WERI-Rb-1 (cell line): ENCODE measurements at regions not wholly inside any gene's neighbourhood (a gene's known extent, or its start where the extent isn't known, plus 50 kb on each side); places are given as distances from the start of the nearest gene placed in this dataset.

Experiments
- DNase-seq: peaks from one replicate; pipeline ENCODE4 v3.0.0-alpha.2; 2020
- H3K27ac ChIP-seq: fragments of 250-450 bp; sonication (Bioruptor Pico); 2 replicates; pipeline ENCODE4 v1.5.1; 2020; ENCODE audit warnings: mild to moderate bottlenecking, moderate library complexity
- H3K27me3 ChIP-seq: fragments of 250-450 bp; sonication (Bioruptor Pico); 2 replicates; pipeline ENCODE4 v1.5.1; 2021; ENCODE audit warnings: mild to moderate bottlenecking, low read depth, moderate library complexity; ENCODE audit not compliant: insufficient read depth, severe bottlenecking
- H3K36me3 ChIP-seq: fragments of 250-450 bp; sonication (Bioruptor Pico); 2 replicates; pipeline ENCODE4 v1.5.1; 2020; ENCODE audit warnings: mild to moderate bottlenecking, moderate library complexity
- H3K4me3 ChIP-seq: 2 replicates; pipeline ENCODE4 v1.5.1; 2011; ENCODE audit warnings: low read depth, mild to moderate bottlenecking, control low read depth, low read length
- H3K9me3 ChIP-seq: fragments of 250-450 bp; sonication (Bioruptor Pico); 2 replicates; pipeline ENCODE4 v1.5.1; 2021; ENCODE audit warnings: mild to moderate bottlenecking, moderate library complexity; ENCODE audit not compliant: severe bottlenecking
- TF ChIP-seq, protein P1 (sequence below): IDR thresholded peaks from 2 replicates; pipeline ENCODE4 v1.5.1; 2011; ENCODE audit warnings: low read depth, mild to moderate bottlenecking, control low read depth, inconsistent platforms, low read length

DNA sequence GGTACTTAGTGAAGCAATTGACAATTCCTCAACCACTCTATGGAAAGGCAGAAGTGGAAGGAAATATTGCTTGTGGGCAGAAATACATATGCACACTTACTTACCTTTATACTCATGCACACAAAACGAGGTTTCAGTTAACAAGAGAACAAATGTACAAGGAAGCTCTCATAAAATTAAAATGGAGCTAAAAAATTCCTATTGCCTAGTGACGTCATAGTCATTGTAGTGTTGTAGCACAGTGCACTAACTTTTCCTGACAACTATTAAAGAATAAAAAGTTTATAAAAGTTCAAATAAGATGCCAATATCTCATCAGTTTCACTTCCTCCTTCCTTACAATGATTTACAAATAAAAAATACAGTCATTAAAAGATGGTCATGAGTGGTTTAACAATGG, 1161.9 kb upstream of the NRXN1 start:
- Histone ChIP-seq H3K27ac (no peak overlapping the region), H3K4me3 (no peak overlapping the region), H3K9me3 (no peaks in the 10 kb centered on the region), H3K27me3 (no peaks in the 10 kb centered on the region), H3K36me3 (no peaks in the 10 kb centered on the region)
- no peak for DNase-seq
- TF ChIP-seq, protein P1, sequence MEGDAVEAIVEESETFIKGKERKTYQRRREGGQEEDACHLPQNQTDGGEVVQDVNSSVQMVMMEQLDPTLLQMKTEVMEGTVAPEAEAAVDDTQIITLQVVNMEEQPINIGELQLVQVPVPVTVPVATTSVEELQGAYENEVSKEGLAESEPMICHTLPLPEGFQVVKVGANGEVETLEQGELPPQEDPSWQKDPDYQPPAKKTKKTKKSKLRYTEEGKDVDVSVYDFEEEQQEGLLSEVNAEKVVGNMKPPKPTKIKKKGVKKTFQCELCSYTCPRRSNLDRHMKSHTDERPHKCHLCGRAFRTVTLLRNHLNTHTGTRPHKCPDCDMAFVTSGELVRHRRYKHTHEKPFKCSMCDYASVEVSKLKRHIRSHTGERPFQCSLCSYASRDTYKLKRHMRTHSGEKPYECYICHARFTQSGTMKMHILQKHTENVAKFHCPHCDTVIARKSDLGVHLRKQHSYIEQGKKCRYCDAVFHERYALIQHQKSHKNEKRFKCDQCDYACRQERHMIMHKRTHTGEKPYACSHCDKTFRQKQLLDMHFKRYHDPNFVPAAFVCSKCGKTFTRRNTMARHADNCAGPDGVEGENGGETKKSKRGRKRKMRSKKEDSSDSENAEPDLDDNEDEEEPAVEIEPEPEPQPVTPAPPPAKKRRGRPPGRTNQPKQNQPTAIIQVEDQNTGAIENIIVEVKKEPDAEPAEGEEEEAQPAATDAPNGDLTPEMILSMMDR = no peak

DNA sequence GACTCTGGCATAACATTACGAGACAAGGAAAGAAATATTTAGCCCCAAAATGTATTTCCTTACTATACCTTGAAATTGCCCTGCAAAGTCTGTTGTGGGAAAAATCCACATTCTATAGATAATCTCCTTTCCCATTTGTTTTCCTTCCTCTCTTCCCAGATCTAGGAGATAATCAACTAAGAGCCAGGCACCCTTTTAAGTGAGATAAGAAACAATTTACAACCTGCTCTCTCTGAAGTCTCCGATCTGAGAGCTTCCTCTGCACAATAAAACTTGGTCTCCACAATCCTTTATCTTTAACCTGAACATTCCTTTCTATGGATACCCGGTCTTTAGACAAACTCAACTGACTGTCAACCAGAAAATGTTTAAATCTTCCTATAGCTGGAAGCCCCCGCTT, 1160.7 kb upstream of the NRXN1 start:
- DNase-seq = no peak
- no peaks in the 10 kb centered on the region for H3K9me3 ChIP-seq
- H3K4me3 ChIP-seq = no peak overlapping the region
- H3K27me3 ChIP-seq = no peaks in the 10 kb centered on the region
- no peak overlapping the region for H3K27ac ChIP-seq
- H3K36me3 ChIP-seq = no peaks in the 10 kb centered on the region
- TF ChIP-seq, protein P1 = no peak

DNA sequence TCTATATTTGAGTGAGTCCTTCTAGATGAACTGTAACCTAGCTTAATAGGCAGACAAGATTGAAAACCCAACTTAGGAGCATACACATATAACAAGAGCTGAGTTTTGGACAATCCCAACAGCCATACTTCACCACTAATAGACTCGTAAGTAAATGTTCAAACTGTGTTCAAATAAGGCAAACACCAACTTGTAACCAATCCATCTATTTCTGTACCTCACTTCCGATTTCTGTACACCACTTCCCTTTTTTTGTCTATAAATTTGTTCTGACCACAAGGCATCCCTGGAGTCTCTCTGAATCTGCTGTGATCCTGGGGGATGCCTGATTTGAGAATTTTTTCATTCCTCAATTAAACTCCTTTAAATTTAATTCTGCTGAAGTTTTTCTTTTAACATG, 1149.1 kb upstream of the NRXN1 start:
- no peaks in the 10 kb centered on the region for H3K36me3 ChIP-seq
- no peaks in the 10 kb centered on the region for H3K27me3 ChIP-seq
- no peak for DNase-seq
- H3K4me3 ChIP-seq = no peak overlapping the region
- no peak overlapping the region for H3K27ac ChIP-seq
- TF ChIP-seq, protein P1 = no peak
- no peaks in the 10 kb centered on the region for H3K9me3 ChIP-seq

DNA sequence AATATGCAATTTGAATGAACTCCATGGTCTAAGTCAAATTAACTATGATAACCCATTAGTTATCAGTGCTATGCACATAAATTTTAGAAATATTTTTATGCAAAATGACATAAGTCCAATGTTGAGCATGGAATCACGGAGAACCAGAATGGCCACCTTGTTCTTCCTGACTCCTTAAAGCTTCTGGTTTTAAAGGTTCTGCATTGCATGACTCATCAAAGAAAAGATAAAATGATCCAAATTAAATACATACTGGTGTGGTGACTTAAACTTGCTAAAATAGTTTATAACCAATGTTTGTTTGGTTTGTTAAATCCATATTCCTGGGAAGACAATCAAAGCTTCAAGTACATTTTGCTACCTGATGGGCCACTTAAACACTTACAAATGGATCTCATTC, 1146.9 kb upstream of the NRXN1 start:
- TF ChIP-seq, protein P1 = no peak
- no peaks in the 10 kb centered on the region for H3K9me3 ChIP-seq

DNA sequence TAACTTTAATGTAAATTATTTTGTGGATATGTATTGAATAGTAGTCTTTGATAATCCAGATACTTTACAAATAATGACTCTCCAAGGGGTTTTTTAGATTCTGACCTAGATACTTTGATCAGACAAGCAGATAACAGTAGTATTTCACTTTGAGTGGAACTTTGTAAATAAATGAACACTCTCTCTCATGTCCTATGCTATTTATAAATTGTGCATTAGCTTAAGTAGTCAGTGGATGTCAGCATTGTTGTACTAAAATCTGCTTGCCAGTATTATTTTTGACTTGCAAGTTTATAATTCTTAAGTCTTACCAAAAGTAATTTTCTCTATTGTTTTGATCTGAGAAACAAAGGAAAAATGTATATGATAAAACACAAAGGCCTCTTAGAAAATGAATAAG, 1113.1 kb upstream of the NRXN1 start:
- no peak for DNase-seq
- TF ChIP-seq, protein P1 = no peak
- H3K36me3 ChIP-seq = no peaks in the 10 kb centered on the region
- no peak overlapping the region for H3K4me3 ChIP-seq
- no peaks in the 10 kb centered on the region for H3K9me3 ChIP-seq
- no peaks in the 10 kb centered on the region for H3K27me3 ChIP-seq
- H3K27ac ChIP-seq = no peak overlapping the region

More for the DNA sequence above, 1146.9 kb upstream of the NRXN1 start:
- Histone ChIP-seq H3K27me3 (no peaks in the 10 kb centered on the region), H3K36me3 (no peaks in the 10 kb centered on the region), H3K4me3 (no peak overlapping the region), H3K27ac (no peak overlapping the region)
- no peak for DNase-seq

DNA sequence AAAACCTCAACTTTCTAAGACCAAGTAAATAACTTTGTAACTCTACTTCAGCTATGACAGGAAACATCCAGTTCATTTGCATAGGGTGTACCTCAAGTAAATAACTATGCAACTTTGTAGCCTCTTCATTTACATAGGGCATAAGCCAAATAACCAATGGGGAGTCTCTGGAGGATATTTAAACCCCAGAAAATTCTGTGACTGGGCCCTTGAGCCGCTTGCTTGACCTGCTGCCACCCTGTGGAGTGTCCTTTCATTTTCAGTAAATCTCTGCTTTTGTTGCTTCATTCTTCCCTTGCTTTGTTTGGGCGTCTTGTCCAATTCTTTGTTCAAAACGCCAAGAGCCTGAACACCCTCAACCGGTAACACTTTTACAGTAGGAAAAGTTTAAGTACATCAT, 1112.7 kb upstream of the NRXN1 start:
- TF ChIP-seq, protein P1 = no peak
- no peaks in the 10 kb centered on the region for H3K36me3 ChIP-seq
- H3K4me3 ChIP-seq = no peak overlapping the region
- no peak overlapping the region for H3K27ac ChIP-seq
- no peaks in the 10 kb centered on the region for H3K27me3 ChIP-seq
- no peaks in the 10 kb centered on the region for H3K9me3 ChIP-seq
- DNase-seq = no peak
